GM23338 (cell line): ENCODE measurements at regions not wholly inside any gene's neighbourhood (a gene's known extent, or its start where the extent isn't known, plus 50 kb on each side); places are given as distances from the start of the nearest gene placed in this dataset.

ENCODE experiments used
- ATAC-seq: fragments of 200-7000 bp; cut with Tn5 transposase; 3 replicates; pipeline ENCODE4 v1.9.1; 2020
- DNase-seq: peaks from one replicate; pipeline ENCODE4 v3.0.0-alpha.2; 2015; ENCODE audit warnings: low spot score
- H2AFZ ChIP-seq: fragments of 200-600 bp; sonication (generic); 2 replicates; pipeline ENCODE4 v1.8.0; 2016; ENCODE audit warnings: antibody characterized with exemption, mild to moderate bottlenecking, moderate library complexity
- H3F3A ChIP-seq: fragments of 200-600 bp; sonication (generic); replicated peaks from 2 replicates; pipeline ENCODE4 v1.8.0; 2017; ENCODE audit warnings: antibody characterized with exemption, mixed run types, low read depth
- H3K27ac ChIP-seq: fragments of 200-600 bp; sonication (generic); 2 replicates; pipeline ENCODE4 v1.6.1; 2016; ENCODE audit warnings: low read depth
- H3K27me3 ChIP-seq: fragments of 200-600 bp; sonication (generic); 2 replicates; pipeline ENCODE4 v1.8.0; 2016; ENCODE audit warnings: mild to moderate bottlenecking, mixed run types, moderate library complexity; ENCODE audit not compliant: insufficient read depth
- H3K36me3 ChIP-seq: fragments of 200-600 bp; sonication (generic); 2 replicates; pipeline ENCODE4 v1.8.0; 2016; ENCODE audit warnings: mild to moderate bottlenecking; ENCODE audit not compliant: insufficient read depth
- H3K4me1 ChIP-seq: fragments of 200-600 bp; sonication (generic); 2 replicates; pipeline ENCODE4 v1.8.0; 2016; ENCODE audit warnings: mild to moderate bottlenecking, moderate library complexity; ENCODE audit not compliant: insufficient read depth
- H3K4me2 ChIP-seq: fragments of 200-600 bp; sonication (generic); 2 replicates; pipeline ENCODE4 v1.7.1; 2017; ENCODE audit warnings: mixed run types
- H3K4me3 ChIP-seq: fragments of 200-600 bp; sonication (generic); 2 replicates; pipeline ENCODE4 v1.6.1; 2016; ENCODE audit warnings: mixed run types
- H3K79me2 ChIP-seq: fragments of 200-600 bp; sonication (generic); replicated peaks from 2 replicates; pipeline ENCODE4 v1.8.0; 2017; ENCODE audit warnings: mild to moderate bottlenecking; ENCODE audit not compliant: insufficient read depth
- H3K9me2 ChIP-seq: fragments of 200-600 bp; sonication (generic); 2 replicates; pipeline ENCODE4 v1.8.0; 2017; ENCODE audit not compliant: insufficient read depth
- H4K20me1 ChIP-seq: fragments of 200-600 bp; sonication (generic); replicated peaks from 2 replicates; pipeline ENCODE4 v1.8.0; 2017; ENCODE audit warnings: mild to moderate bottlenecking; ENCODE audit not compliant: insufficient read depth
- H3K27ac Mint-ChIP-seq: 2 replicates; pipeline ENCODE4 v1.8.0; 2020; ENCODE audit warnings: inconsistent platforms, mild to moderate bottlenecking, moderate library complexity, mixed read lengths
- H3K27me3 Mint-ChIP-seq: 3 replicates; pipeline ENCODE4 v1.8.0; 2022; ENCODE audit warnings: low read depth, mild to moderate bottlenecking, moderate library complexity, mixed read lengths, inconsistent platforms; ENCODE audit not compliant: insufficient read depth, poor library complexity
- H3K36me3 Mint-ChIP-seq: 3 replicates; pipeline ENCODE4 v1.8.0; 2021; ENCODE audit warnings: low read depth, mild to moderate bottlenecking, inconsistent platforms, moderate library complexity, mixed read lengths
- H3K4me1 Mint-ChIP-seq: 3 replicates; pipeline ENCODE4 v1.8.0; 2020; ENCODE audit warnings: mild to moderate bottlenecking, inconsistent platforms, mixed read lengths
- H3K4me3 Mint-ChIP-seq: 3 replicates; pipeline ENCODE4 v1.8.0; 2021; ENCODE audit warnings: moderate library complexity, mild to moderate bottlenecking, inconsistent platforms, mixed read lengths
- H3K9me3 Mint-ChIP-seq: 3 replicates; pipeline ENCODE4 v1.8.0; 2020; ENCODE audit warnings: moderate library complexity, mild to moderate bottlenecking, inconsistent platforms, mixed read lengths
- CREB1 ChIP-seq: fragments of 250-450 bp; sonication (Bioruptor Pico); IDR thresholded peaks from 2 replicates; pipeline ENCODE4 v1.5.0; 2020; ENCODE audit warnings: low read depth, mild to moderate bottlenecking, moderate library complexity
- EZH2phosphoT487 ChIP-seq: fragments of 200-600 bp; sonication (generic); IDR thresholded peaks from one replicate; pipeline ENCODE4 v1.8.1; 2018; ENCODE audit warnings: antibody characterized with exemption; ENCODE audit not compliant: unreplicated experiment
- JUNB ChIP-seq: IDR thresholded peaks from one replicate; pipeline ENCODE4 v1.6.1; 2016; ENCODE audit warnings: antibody characterized with exemption; ENCODE audit not compliant: unreplicated experiment
- NANOG ChIP-seq: IDR thresholded peaks from 2 replicates; pipeline ENCODE4 v1.6.1; 2016; ENCODE audit warnings: antibody characterized with exemption, borderline replicate concordance
- POLR2AphosphoS5 ChIP-seq: IDR thresholded peaks from 2 replicates; pipeline ENCODE4 v1.6.1; 2016; ENCODE audit warnings: antibody characterized with exemption, low read depth
- ZNF331 ChIP-seq: fragments of 250-450 bp; sonication (Bioruptor Pico); IDR thresholded peaks from 2 replicates; pipeline ENCODE4 v1.5.0; 2020; ENCODE audit warnings: low read depth, mild to moderate bottlenecking, moderate library complexity
- TF ChIP-seq, protein P1 (sequence below), 2 experiments: fragments of 200-600 bp in 1 of 2; sonication (generic) in 1 of 2; conservative IDR thresholded peaks; 2 replicates each; pipeline versions ENCODE4 v1.5.1 to v1.6.1; 2016 to 2017; ENCODE audit warnings: antibody characterized with exemption in 2 of 2, low read depth in 2 of 2, mild to moderate bottlenecking in 2 of 2, moderate library complexity in 1 of 2
- TF ChIP-seq, protein P2 (sequence below): IDR thresholded peaks from 2 replicates; pipeline ENCODE4 v1.6.1; 2016; ENCODE audit warnings: antibody characterized with exemption
- TF ChIP-seq, protein P3 (sequence below): IDR thresholded peaks from one replicate; pipeline ENCODE4 v1.6.1; 2018; ENCODE audit warnings: antibody characterized with exemption; ENCODE audit not compliant: unreplicated experiment

DNA sequence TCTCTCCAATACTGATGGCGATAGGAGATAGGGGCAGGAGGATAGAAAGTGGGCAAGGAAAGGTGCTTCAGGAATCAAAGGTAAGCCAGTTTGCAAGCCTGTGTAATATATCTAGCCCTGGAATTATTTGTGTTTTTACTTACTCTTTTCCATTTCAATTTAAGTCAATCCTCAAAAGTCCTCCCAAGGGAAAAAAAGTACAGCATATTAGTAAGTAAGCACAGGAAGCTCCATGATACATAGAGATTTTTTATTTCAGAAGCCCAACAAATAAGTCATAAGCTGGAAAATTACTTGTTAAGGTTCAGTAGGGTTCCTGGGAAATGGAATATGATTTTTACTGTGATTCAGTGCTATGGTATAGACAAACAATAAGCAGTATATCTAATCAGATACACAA lies 337.7 kb upstream of the DUSP10 start:
- peaks cover 2% of the 10 kb centered on the region for H3K27me3 Mint-ChIP-seq
- Histone ChIP-seq H3K36me3 (no peaks in the 10 kb centered on the region), H3K4me3 (no peak overlapping the region), H3K4me2 (no peak overlapping the region), H3F3A (no peaks in the 10 kb centered on the region), H4K20me1 (no peaks in the 10 kb centered on the region), H3K27ac (no peak overlapping the region), H3K4me1 (peaks cover 9% of the 10 kb centered on the region), H2AFZ (no peak overlapping the region), H3K9me2 (no peaks in the 10 kb centered on the region; the same call in 1 of the 2 replicates), H3K27me3 (no peaks in the 10 kb centered on the region), H3K79me2 (no peaks in the 10 kb centered on the region)
- H3K4me1 Mint-ChIP-seq, result peaks cover 7% of the 10 kb centered on the region
- ATAC-seq, result no peak
- no peak overlapping the region for H3K4me3 Mint-ChIP-seq
- TF ChIP-seq, protein P1, sequence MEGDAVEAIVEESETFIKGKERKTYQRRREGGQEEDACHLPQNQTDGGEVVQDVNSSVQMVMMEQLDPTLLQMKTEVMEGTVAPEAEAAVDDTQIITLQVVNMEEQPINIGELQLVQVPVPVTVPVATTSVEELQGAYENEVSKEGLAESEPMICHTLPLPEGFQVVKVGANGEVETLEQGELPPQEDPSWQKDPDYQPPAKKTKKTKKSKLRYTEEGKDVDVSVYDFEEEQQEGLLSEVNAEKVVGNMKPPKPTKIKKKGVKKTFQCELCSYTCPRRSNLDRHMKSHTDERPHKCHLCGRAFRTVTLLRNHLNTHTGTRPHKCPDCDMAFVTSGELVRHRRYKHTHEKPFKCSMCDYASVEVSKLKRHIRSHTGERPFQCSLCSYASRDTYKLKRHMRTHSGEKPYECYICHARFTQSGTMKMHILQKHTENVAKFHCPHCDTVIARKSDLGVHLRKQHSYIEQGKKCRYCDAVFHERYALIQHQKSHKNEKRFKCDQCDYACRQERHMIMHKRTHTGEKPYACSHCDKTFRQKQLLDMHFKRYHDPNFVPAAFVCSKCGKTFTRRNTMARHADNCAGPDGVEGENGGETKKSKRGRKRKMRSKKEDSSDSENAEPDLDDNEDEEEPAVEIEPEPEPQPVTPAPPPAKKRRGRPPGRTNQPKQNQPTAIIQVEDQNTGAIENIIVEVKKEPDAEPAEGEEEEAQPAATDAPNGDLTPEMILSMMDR (conservative IDR thresholded peaks at IDR 0.05; ENCODE audit: low read depth in 2 of 2), result no peak
- TF ChIP-seq, protein P2, sequence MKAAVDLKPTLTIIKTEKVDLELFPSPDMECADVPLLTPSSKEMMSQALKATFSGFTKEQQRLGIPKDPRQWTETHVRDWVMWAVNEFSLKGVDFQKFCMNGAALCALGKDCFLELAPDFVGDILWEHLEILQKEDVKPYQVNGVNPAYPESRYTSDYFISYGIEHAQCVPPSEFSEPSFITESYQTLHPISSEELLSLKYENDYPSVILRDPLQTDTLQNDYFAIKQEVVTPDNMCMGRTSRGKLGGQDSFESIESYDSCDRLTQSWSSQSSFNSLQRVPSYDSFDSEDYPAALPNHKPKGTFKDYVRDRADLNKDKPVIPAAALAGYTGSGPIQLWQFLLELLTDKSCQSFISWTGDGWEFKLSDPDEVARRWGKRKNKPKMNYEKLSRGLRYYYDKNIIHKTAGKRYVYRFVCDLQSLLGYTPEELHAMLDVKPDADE, result no peak
- H3K27ac Mint-ChIP-seq, result no peak overlapping the region
- DNase-seq, result no peak
- no peaks in the 10 kb centered on the region; the same call in 1 of the 3 replicates for H3K9me3 Mint-ChIP-seq
- 0 out of 3 replicates have a peak, but pooled peaks cover 4% of the 10 kb centered on the region for H3K36me3 Mint-ChIP-seq

DNA sequence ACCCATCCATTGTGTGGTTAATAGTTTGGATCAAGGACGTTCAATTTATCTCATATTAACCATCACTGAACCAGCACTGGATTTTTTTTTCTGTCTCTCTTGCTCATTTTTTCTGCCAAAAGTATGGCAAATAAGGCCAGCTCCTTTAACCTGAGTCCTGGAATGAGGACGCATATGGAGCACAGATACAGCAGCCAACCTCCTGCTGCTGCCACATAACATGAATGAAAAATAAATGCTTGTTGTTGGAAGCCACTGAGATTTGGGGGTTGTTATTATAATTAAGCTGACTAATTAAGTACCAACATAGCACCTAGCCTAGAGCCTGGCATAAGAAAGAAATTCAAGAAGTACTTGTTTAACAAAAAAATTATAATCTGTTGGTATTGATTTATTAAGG lies 335.3 kb upstream of the DUSP10 start:
- no peak for ATAC-seq
- H3K9me3 Mint-ChIP-seq, result no peaks in the 10 kb centered on the region

DNA sequence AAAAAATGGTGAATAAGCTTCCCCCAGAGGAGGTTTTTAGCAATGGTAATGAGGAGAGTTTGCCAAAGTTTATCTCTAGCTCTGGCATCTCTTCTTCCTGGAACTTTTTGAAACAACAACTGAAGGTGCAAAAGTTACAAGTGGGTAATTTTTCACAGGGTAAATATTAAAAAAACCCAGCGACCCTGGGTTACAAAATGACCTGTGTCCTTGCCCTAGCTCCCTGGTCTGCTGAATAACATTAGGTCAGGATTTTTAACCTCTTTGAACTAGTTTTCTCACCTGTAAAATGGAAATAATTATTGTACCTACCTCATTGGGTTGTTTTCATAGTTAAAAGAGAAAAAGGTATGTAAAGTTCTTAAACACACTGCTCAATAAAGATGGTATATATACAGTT lies 332.4 kb upstream of the DUSP10 start:
- Mint-ChIP-seq H3K36me3 (no peaks in the 10 kb centered on the region), H3K27ac (no peak overlapping the region), H3K4me1 (peaks cover 7% of the 10 kb centered on the region), H3K27me3 (peaks cover 2% of the 10 kb centered on the region), H3K9me3 (no peaks in the 10 kb centered on the region), H3K4me3 (no peak overlapping the region)
- H2AFZ ChIP-seq, result no peak overlapping the region
- peaks cover 2% of the 10 kb centered on the region; the same call in 1 of the 2 replicates for H3K9me2 ChIP-seq
- no peak overlapping the region for H3K4me2 ChIP-seq
- no peaks in the 10 kb centered on the region for H3K79me2 ChIP-seq
- peaks cover 5% of the 10 kb centered on the region; the same call in 1 of the 2 replicates for H3F3A ChIP-seq
- ATAC-seq (no peak), DNase-seq (no peak)
- no peaks in the 10 kb centered on the region for H3K27me3 ChIP-seq
- H3K36me3 ChIP-seq, result no peaks in the 10 kb centered on the region
- H3K4me1 ChIP-seq, result peaks cover 38% of the 10 kb centered on the region
- no peak overlapping the region for H3K27ac ChIP-seq
- no peak overlapping the region for H3K4me3 ChIP-seq
- H4K20me1 ChIP-seq, result no peaks in the 10 kb centered on the region
- TF ChIP-seq, protein P2, result no peak
- no peak for TF ChIP-seq JUNB
- no peak for TF ChIP-seq NANOG
- no peak for TF ChIP-seq EZH2phosphoT487
- no peak for TF ChIP-seq POLR2AphosphoS5
- no peak for TF ChIP-seq CREB1
- TF ChIP-seq ZNF331 (CRISPR knock-in tag), result no peak
- TF ChIP-seq, protein P3, sequence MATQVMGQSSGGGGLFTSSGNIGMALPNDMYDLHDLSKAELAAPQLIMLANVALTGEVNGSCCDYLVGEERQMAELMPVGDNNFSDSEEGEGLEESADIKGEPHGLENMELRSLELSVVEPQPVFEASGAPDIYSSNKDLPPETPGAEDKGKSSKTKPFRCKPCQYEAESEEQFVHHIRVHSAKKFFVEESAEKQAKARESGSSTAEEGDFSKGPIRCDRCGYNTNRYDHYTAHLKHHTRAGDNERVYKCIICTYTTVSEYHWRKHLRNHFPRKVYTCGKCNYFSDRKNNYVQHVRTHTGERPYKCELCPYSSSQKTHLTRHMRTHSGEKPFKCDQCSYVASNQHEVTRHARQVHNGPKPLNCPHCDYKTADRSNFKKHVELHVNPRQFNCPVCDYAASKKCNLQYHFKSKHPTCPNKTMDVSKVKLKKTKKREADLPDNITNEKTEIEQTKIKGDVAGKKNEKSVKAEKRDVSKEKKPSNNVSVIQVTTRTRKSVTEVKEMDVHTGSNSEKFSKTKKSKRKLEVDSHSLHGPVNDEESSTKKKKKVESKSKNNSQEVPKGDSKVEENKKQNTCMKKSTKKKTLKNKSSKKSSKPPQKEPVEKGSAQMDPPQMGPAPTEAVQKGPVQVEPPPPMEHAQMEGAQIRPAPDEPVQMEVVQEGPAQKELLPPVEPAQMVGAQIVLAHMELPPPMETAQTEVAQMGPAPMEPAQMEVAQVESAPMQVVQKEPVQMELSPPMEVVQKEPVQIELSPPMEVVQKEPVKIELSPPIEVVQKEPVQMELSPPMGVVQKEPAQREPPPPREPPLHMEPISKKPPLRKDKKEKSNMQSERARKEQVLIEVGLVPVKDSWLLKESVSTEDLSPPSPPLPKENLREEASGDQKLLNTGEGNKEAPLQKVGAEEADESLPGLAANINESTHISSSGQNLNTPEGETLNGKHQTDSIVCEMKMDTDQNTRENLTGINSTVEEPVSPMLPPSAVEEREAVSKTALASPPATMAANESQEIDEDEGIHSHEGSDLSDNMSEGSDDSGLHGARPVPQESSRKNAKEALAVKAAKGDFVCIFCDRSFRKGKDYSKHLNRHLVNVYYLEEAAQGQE, result no peak

More for the DNA sequence above, 335.3 kb upstream of the DUSP10 start:
- H3K4me1 Mint-ChIP-seq, result peaks cover 7% of the 10 kb centered on the region
- Histone ChIP-seq H4K20me1 (no peaks in the 10 kb centered on the region), H3K27me3 (no peaks in the 10 kb centered on the region), H2AFZ (no peak overlapping the region), H3F3A (no peaks in the 10 kb centered on the region), H3K4me1 (peaks cover 14% of the 10 kb centered on the region), H3K4me2 (peak overlapping the region; percentile 35; the same call in 1 of the 2 replicates), H3K9me2 (no peaks in the 10 kb centered on the region), H3K4me3 (no peak overlapping the region), H3K27ac (no peak overlapping the region), H3K36me3 (no peaks in the 10 kb centered on the region), H3K79me2 (no peaks in the 10 kb centered on the region)
- no peak overlapping the region for H3K4me3 Mint-ChIP-seq
- H3K36me3 Mint-ChIP-seq, result 0 out of 3 replicates have a peak, but pooled peaks cover 2% of the 10 kb centered on the region
- no peak for DNase-seq
- H3K27ac Mint-ChIP-seq, result no peak overlapping the region
- no peak for TF ChIP-seq NANOG
- TF ChIP-seq, protein P2, result no peak
- H3K27me3 Mint-ChIP-seq, result peaks cover 2% of the 10 kb centered on the region
